Right lobe of liver (tissue), 4 donors: ENCODE measurements at regions not wholly inside any gene's neighbourhood (a gene's known extent, or its start where the extent isn't known, plus 50 kb on each side); places are given as distances from the start of the nearest gene placed in this dataset.

Experiments used
- CTCF ChIP-seq, 4 donors: fragments of 200-600 bp in 3 of 4; fragments of 450-650 bp in 1 of 4; IDR thresholded peaks; one replicate each; pipeline versions ENCODE4 v1.5.1 to v1.8.0; 2016 to 2022; ENCODE audit warnings: antibody characterized with exemption in 4 of 4, mild to moderate bottlenecking in 2 of 4
- POLR2A ChIP-seq: fragments of 450-650 bp; IDR thresholded peaks from one replicate; pipeline ENCODE4 v1.6.1; 2017; ENCODE audit warnings: antibody characterized with exemption, mild to moderate bottlenecking
- donor health status: DM: no; HTN: no; CAD: no.
- donor health status: DM: no; HTN: no; CAD: no.
- donor health status: DM: no; HTN: yes; CAD: no.

- TF ChIP-seq CTCF (IDR thresholded peaks at IDR 0.05): no peak
- no peak for TF ChIP-seq POLR2A
Observed at GRCh38 chr20:19121916-19122315, 90.5 kb upstream of the SLC24A3 start.
